Mesendoderm (in vitro differentiated cells): ENCODE measurements at regions not wholly inside any gene's neighbourhood (a gene's known extent, or its start where the extent isn't known, plus 50 kb on each side); places are given as distances from the start of the nearest gene placed in this dataset.
A peak's percentile ranks its signal among the peaks of the same experiment; 100 is the strongest.

Experiments used
- DNase-seq: peaks from one replicate; pipeline ENCODE4 v3.0.0; 2013
- H2AK5ac ChIP-seq: 2 replicates; pipeline ENCODE4 v1.6.1; 2013; ENCODE audit warnings: low read length, inconsistent platforms
- H2BK120ac ChIP-seq: 2 replicates; pipeline ENCODE4 v1.6.1; 2013; ENCODE audit warnings: low read depth, mild to moderate bottlenecking, low read length, moderate library complexity, mixed read lengths
- H2BK15ac ChIP-seq: replicated peaks from 2 replicates; pipeline ENCODE4 v1.6.1; 2013; ENCODE audit warnings: low read depth, mild to moderate bottlenecking, moderate library complexity
- H2BK5ac ChIP-seq: 2 replicates; pipeline ENCODE4 v1.6.1; 2013; ENCODE audit warnings: low read length, inconsistent platforms
- H3K18ac ChIP-seq: 2 replicates; pipeline ENCODE4 v1.6.1; 2013; ENCODE audit warnings: mild to moderate bottlenecking, low read length, mixed read lengths
- H3K23ac ChIP-seq: one replicate; pipeline ENCODE4 v1.6.1; 2013; ENCODE audit warnings: low read length
- H3K27ac ChIP-seq: 2 replicates; pipeline ENCODE4 v1.5.1; 2013; ENCODE audit warnings: low read depth, mild to moderate bottlenecking, inconsistent platforms, low read length, moderate library complexity
- H3K27me3 ChIP-seq: 2 replicates; pipeline ENCODE4 v1.6.1; 2013; ENCODE audit warnings: low read length, control low read depth, mild to moderate bottlenecking, inconsistent platforms; ENCODE audit not compliant: insufficient read depth, poor library complexity
- H3K36me3 ChIP-seq: 2 replicates; pipeline ENCODE4 v1.6.1; 2013; ENCODE audit warnings: low read length, inconsistent platforms; ENCODE audit not compliant: control insufficient read depth, insufficient read depth
- H3K4ac ChIP-seq: one replicate; pipeline ENCODE4 v1.6.1; 2013; ENCODE audit warnings: low read depth, mild to moderate bottlenecking, low read length, moderate library complexity
- H3K4me1 ChIP-seq: 2 replicates; pipeline ENCODE4 v1.6.1; 2013; ENCODE audit warnings: low read depth, low read length, inconsistent platforms; ENCODE audit not compliant: control insufficient read depth
- H3K4me2 ChIP-seq: 2 replicates; pipeline ENCODE4 v1.6.1; 2013; ENCODE audit warnings: low read length
- H3K4me3 ChIP-seq: 2 replicates; pipeline ENCODE4 v1.5.1; 2013; ENCODE audit warnings: mild to moderate bottlenecking, low read length
- H3K56ac ChIP-seq: one replicate; pipeline ENCODE4 v1.6.1; 2013; ENCODE audit warnings: low read length
- H3K79me1 ChIP-seq: 2 replicates; pipeline ENCODE4 v1.6.1; 2013; ENCODE audit warnings: low read length, inconsistent platforms
- H3K79me2 ChIP-seq: 2 replicates; pipeline ENCODE4 v1.6.1; 2013; ENCODE audit warnings: mild to moderate bottlenecking, low read length; ENCODE audit not compliant: control insufficient read depth, insufficient read depth
- H3K9ac ChIP-seq: 2 replicates; pipeline ENCODE4 v1.6.1; 2013; ENCODE audit warnings: low read length, inconsistent platforms
- H4K5ac ChIP-seq: one replicate; pipeline ENCODE4 v1.6.1; 2013; ENCODE audit warnings: low read length
- H4K8ac ChIP-seq: one replicate; pipeline ENCODE4 v1.6.1; 2013; ENCODE audit warnings: low read depth, mild to moderate bottlenecking, control low read depth, low read length, moderate library complexity
- WGBS: extraction: QIAGEN DNeasy Blood & Tissue Kit; methylation state at CpG from one replicate; pipeline ENCODE4 v1.1.7; 2013; ENCODE audit warnings: low lambda C conversion rate, missing lambda C conversion rate; ENCODE audit not compliant: insufficient coverage; ENCODE audit errors: extremely low coverage; 5-methylcytosine and 5-hydroxymethylcytosine counted together

DNA sequence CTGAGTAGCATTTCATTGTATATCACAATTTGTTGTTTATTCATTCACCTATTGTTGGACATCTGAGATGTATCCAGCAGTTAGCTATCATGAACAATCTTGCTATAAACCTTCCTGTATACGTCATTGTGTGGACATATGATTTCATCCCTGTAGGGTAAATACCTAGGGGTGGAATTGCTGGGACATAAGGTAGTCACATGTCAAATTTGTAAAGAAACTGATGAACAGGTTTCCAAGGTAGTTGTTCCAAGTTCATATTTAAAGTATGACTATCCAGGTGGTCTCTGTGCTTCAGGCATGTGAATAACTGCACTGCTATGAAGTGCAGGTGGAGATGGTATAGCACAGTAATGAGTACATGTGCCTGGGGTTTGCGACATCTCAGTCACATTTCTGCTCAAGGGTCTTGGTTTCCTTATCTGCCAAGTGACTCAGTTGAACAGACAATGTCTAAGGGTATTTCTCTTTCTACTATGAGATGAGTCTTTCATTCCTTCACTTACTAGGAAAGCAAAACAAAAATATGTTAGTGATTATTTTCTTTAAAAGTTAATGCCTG, 229.0 kb upstream of the HES1 start:
- H4K8ac ChIP-seq, result no peak overlapping the region
- no peaks in the 10 kb centered on the region for H3K79me2 ChIP-seq
- no peak for DNase-seq
- no peak overlapping the region for H3K9ac ChIP-seq
- H2BK5ac ChIP-seq, result no peak overlapping the region
- H3K4ac ChIP-seq, result no peak overlapping the region
- H3K36me3 ChIP-seq, result no peaks in the 10 kb centered on the region
- H2BK120ac ChIP-seq, result no peak overlapping the region
- H3K4me2 ChIP-seq, result no peak overlapping the region
- no CpG with 5 or more reads among the region's 2 CpGs for WGBS
- no peak overlapping the region for H3K23ac ChIP-seq
- no peak overlapping the region for H3K56ac ChIP-seq
- H3K4me3 ChIP-seq, result no peak overlapping the region
- no peak overlapping the region for H3K27ac ChIP-seq
- no peak overlapping the region for H2AK5ac ChIP-seq
- H2BK15ac ChIP-seq, result no peak overlapping the region
- H3K27me3 ChIP-seq, result no peaks in the 10 kb centered on the region
- peaks cover 7% of the 10 kb centered on the region for H3K4me1 ChIP-seq
- H3K79me1 ChIP-seq, result no peaks in the 10 kb centered on the region
- H3K18ac ChIP-seq, result no peak overlapping the region
- no peak overlapping the region for H4K5ac ChIP-seq

DNA sequence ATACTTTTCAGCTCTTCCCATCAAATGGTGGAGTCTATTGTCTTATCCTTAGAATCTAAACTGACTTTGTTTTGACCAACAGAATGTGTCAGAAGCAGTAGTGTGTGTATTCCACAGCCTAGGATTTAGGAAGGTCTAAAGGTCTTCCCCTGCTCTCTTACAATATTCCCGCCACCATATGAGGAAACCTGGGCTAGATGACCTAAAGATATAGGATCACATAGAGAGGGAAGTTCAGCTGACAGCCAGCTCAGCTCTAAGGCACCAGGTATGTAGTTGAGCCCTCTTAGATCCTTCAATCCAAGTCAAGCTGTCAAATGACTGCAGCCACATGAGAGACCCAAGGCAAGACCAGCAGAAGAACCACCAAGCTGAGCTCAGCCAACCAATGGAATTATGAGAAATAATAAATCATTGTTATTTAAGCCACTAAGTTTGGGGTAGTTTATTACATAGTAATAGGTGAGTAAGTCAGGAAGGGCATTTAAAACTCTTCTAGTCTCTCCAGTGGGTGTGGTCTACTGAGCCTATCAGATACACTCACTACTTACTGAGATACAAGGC, 227.7 kb upstream of the HES1 start:
- no peak overlapping the region for H3K4me2 ChIP-seq
- H3K27me3 ChIP-seq, result no peaks in the 10 kb centered on the region
- no peak overlapping the region for H3K27ac ChIP-seq
- peaks cover 7% of the 10 kb centered on the region for H3K4me1 ChIP-seq
- H4K8ac ChIP-seq, result no peak overlapping the region
- H2BK120ac ChIP-seq, result no peak overlapping the region
- H3K79me2 ChIP-seq, result no peaks in the 10 kb centered on the region
- no peak overlapping the region for H3K4ac ChIP-seq
- H4K5ac ChIP-seq, result no peak overlapping the region
- H3K4me3 ChIP-seq, result no peak overlapping the region
- no peak for DNase-seq
- no peak overlapping the region for H3K18ac ChIP-seq
- H3K23ac ChIP-seq, result no peak overlapping the region
- H2BK15ac ChIP-seq, result no peak overlapping the region
- H3K36me3 ChIP-seq, result no peaks in the 10 kb centered on the region
- H2BK5ac ChIP-seq, result no peak overlapping the region
- H3K79me1 ChIP-seq, result no peaks in the 10 kb centered on the region
- H3K56ac ChIP-seq, result no peak overlapping the region
- H2AK5ac ChIP-seq, result no peak overlapping the region
- no CpG with 5 or more reads among the region's 1 CpG for WGBS
- no peak overlapping the region for H3K9ac ChIP-seq

DNA sequence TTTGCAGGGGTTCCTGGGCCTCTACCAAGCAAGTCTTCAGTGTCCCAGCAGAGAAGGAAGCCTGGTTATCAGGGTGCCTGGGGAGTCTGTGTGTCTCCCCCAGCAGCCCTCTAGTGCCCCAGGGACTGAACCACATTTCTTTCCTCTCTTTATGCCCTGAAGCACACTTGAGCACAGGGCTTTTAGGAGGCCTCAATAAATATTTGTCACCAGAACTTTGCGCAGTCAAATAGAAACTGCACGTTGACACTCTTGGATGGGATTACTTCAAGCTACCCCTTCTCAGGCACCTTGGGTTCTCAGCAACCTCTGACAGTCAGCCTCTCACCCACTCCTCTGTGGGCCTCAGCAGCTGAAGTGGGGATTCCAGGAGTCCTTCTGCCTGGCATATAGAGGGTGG, 226.6 kb upstream of the HES1 start:
- H3K36me3 ChIP-seq, result no peaks in the 10 kb centered on the region
- no peaks in the 10 kb centered on the region for H3K79me2 ChIP-seq
- H4K5ac ChIP-seq, result no peak overlapping the region
- no peak overlapping the region for H3K27ac ChIP-seq
- no peak overlapping the region for H2BK15ac ChIP-seq
- H3K4ac ChIP-seq, result no peak overlapping the region
- H4K8ac ChIP-seq, result no peak overlapping the region
- H3K79me1 ChIP-seq, result no peaks in the 10 kb centered on the region
- H3K4me3 ChIP-seq, result no peak overlapping the region
- WGBS, result no CpG with 5 or more reads among the region's 2 CpGs
- no peak overlapping the region for H3K18ac ChIP-seq
- H3K4me1 ChIP-seq, result peaks cover 7% of the 10 kb centered on the region
- peak overlapping the region; percentile 9 for H2BK5ac ChIP-seq
- H2BK120ac ChIP-seq, result no peak overlapping the region
- no peak overlapping the region for H3K23ac ChIP-seq
- H2AK5ac ChIP-seq, result no peak overlapping the region
- no peaks in the 10 kb centered on the region for H3K27me3 ChIP-seq
- DNase-seq, result no peak
- no peak overlapping the region for H3K56ac ChIP-seq
- H3K9ac ChIP-seq, result no peak overlapping the region
- H3K4me2 ChIP-seq, result no peak overlapping the region

DNA sequence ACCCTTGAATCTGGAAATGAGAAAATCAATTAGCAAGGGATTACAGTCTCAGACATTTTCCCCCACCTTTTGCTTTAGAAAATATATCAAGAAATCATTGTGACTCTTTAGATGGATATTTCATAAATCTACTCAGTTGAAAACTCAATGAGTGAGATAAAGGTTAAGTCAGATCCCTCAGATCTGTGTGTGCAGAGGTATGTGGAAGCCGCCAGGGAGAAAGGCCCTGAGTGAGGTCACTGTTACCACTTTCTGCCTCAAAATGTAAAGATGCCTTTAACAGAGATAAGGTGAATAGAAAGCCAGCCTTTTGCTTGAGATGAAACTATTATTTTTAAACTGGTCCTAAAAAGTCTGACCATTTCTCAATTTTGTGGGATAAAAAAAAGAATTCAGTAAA, 225.6 kb upstream of the HES1 start:
- WGBS, result no CpG with 5 or more reads among the region's 1 CpG
- Histone ChIP-seq H3K79me2 (no peaks in the 10 kb centered on the region), H2BK120ac (no peak overlapping the region), H2AK5ac (no peak overlapping the region), H3K56ac (no peak overlapping the region), H3K4me1 (peaks cover 7% of the 10 kb centered on the region), H4K8ac (no peak overlapping the region), H3K79me1 (no peaks in the 10 kb centered on the region), H3K27ac (no peak overlapping the region), H2BK5ac (no peak overlapping the region), H4K5ac (no peak overlapping the region), H3K23ac (no peak overlapping the region), H2BK15ac (no peak overlapping the region), H3K18ac (no peak overlapping the region), H3K4ac (no peak overlapping the region), H3K4me2 (no peak overlapping the region), H3K36me3 (no peaks in the 10 kb centered on the region), H3K4me3 (no peak overlapping the region), H3K27me3 (no peaks in the 10 kb centered on the region), H3K9ac (no peak overlapping the region)
- no peak for DNase-seq

DNA sequence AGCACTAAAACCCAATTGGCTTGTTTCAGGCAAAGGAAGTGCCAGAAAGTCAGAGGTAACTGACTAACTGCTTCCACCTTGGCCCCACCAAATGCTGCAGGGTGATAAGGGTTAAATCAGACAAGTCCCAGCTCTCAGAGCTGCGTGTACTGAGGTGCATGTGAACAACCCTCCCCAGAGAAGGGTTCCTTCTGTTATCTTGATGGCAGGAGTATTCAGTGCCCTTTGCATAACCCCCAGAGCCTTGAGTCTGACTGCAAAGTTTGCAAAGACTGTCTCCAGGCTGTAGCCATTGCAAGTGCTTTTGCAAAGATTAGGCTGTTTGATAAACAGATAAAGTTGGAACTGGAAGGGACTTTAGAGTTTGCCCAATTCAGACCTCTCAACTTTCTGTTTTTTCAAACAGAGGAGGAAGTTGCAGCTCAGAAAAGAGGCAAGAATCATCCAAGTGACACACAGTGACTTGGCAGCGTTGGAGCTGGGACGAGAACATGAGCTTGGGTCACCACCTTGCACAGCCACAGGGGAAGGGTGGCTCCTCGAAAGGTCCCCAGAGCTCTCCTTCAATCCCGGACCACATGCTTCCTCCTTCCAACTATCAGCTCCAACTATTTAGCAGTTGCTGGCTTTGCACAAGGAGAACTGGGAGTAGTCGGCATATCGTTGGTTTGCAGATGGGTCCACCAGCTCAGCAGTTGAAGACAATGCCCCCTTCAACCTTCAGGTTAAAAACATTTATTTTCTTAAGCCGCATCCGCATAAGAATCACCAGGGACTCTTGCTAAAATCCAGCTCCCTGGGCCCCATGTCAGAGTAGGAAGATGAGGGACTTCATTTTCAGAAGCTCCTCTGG, 224.8 kb upstream of the HES1 start:
- H3K27me3 ChIP-seq, result no peaks in the 10 kb centered on the region
- no peak overlapping the region for H4K8ac ChIP-seq
- no peak overlapping the region for H3K4ac ChIP-seq
- no peak overlapping the region for H3K18ac ChIP-seq
- no peaks in the 10 kb centered on the region for H3K79me1 ChIP-seq
- peak overlapping the region; percentile 44 for H3K56ac ChIP-seq
- no peak overlapping the region for H2BK120ac ChIP-seq
- H2BK15ac ChIP-seq, result no peak overlapping the region
- H2BK5ac ChIP-seq, result peak overlapping the region; percentile 15
- peaks cover 7% of the 10 kb centered on the region for H3K4me1 ChIP-seq
- H4K5ac ChIP-seq, result no peak overlapping the region
- no CpG with 5 or more reads among the region's 9 CpGs for WGBS
- no peak overlapping the region for H3K4me3 ChIP-seq
- DNase-seq, result peak; percentile 51
- no peak overlapping the region for H3K4me2 ChIP-seq
- no peaks in the 10 kb centered on the region for H3K36me3 ChIP-seq
- no peak overlapping the region for H3K27ac ChIP-seq
- no peak overlapping the region for H3K23ac ChIP-seq
- H2AK5ac ChIP-seq, result no peak overlapping the region
- no peak overlapping the region for H3K9ac ChIP-seq
- no peaks in the 10 kb centered on the region for H3K79me2 ChIP-seq
